GM18907 (cell line): ENCODE measurements at regions not wholly inside any gene's neighbourhood (a gene's known extent, or its start where the extent isn't known, plus 50 kb on each side); places are given as distances from the start of the nearest gene placed in this dataset.
"Not testable (repeated sequence)": the region's sequence is repeated elsewhere in the genome, so short reads cannot be mapped to it uniquely, and the experiment has no call there.

Source experiments
- ATAC-seq: cut with Tn5 transposase; IDR thresholded peaks from one replicate; pipeline ENCODE4 v1.9.1; 2021; ENCODE audit warnings: mild to moderate bottlenecking, moderate library complexity; ENCODE audit not compliant: unreplicated experiment

DNA sequence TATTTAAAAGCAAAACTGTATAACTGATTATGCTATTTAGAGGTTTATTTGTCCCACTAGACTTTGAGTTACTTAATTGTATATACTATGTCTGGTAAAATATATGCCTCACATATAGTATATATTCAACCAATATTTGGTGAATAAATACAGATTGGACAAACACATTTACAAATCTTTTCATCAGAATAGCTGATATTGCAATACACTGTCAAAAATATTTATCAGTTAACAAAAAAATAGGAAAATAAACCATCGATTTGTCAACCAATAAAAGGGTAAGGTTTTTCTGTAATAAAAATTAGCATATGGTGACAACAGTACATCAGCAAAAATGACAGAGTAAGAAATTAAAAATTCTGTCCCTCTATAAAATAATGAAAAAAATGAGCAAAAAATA, 889.9 kb upstream of the INTU start:
- ATAC-seq, result no peak

GRCh38 chr4:126748736-126749135, 884.0 kb upstream of the INTU start:
- ATAC-seq, result no peak

DNA sequence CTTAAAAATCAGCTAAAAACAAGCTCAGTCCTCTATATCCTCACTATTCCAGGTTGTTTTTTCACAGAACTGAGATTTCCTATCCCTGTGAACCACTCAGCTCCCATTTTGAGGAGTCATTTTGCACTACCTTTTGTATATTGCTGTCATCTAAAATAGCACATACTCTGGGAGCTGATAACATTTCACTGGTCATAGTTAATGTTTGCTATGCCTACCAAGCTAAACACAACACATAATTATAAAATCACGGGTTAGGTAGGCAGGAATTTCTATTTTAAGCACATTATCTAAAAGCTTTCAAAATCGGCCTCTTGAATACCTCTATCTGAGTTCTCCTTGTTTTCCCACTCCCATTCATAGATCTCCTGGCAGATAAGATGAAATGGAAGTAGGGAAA, 882.0 kb upstream of the INTU start:
- ATAC-seq, result no peak

DNA sequence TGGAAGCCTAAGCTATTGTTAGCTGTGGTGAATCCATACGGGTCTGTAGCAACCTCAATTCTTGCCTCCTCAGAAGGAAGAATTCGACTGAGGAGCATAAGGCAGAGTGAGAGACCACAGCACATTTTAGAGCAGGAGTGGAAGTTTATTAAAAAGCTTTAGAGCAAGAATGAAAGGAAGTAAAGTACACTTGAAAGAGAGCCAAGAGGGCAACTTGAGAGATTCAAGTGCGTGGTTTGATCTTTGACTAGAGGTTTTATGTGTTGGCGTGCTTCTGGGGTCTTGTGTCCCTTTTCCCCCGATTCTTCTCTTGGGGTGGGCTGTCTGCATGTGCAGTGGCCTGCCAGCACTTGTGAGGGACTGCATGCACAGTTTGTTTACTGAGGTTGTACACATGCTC, 880.6 kb upstream of the INTU start:
- ATAC-seq, result no peak

- ATAC-seq, result no peak
Measured at GRCh38 chr4:126752702-126753101, 880.1 kb upstream of the INTU start.

DNA sequence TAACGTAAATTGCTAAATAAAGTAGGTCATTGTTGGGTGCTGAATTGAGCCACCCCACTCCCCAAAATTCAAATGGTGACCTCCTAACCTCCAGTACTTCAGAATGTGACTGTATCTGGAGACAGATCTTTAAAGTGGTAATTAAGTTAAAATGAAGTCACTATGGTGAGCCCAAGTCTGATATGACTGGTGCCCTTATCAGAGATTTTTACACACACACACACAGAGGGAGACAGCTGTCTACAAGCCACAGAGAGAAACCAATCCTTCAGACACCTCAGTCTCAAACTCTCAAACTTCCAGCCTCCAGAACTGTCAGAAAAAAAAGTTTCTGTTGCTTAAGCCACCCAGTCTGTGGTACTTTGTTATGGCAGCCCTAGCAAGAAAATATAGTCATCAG, 879.2 kb upstream of the INTU start:
- no peak for ATAC-seq

DNA sequence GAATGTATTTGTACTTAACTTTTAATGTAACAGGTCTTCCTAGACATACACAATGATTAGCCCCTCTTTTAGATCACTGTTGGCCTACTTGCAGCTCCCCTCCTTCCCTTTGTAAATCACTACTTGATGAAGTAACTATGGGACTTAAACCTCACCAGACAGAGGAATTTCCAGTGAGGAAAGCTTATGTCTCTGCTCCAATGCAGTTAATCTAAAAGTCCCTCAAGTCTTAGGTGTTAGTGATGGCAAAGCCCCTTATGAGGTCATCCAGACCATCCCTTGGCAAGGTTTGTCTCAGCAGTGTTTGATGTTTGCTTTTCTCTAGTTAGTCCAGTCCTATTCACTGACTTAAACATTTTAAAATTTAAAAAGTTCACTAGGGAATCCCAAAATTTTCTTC, 877.3 kb upstream of the INTU start:
- no peak for ATAC-seq

DNA sequence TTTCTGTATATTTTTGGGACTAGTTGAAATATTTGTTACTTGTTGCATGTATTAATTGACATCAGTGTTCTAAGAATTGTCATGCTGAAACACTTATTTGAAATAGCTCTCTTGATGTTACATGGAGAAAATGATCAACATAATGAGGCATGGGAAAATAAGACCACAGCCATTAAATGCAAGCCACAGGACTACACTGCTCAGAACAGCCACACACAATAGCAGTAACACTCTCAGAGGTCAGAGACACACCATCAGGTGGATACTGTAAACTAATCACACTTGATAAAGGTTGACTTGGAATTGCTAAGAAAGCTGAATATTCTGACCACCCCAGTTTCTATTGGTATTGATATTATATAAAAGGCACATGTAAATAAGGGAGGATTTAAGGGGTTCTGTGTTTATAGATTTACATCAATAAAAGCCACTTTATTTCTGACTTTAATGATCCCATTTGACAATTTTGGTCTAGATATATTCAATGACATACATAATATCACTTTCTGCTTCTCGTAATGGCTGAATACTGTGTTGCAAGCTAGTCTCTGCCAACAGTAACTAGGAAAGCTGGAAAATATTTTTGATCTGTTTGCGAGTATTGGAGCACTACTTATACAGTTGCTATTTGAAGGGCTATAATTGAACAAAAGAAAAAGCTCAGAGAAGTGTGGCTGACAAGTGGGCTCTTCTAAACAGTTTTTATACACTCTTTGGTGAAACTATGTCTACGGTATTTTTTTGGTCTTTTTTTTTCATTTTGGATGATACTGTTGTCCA, 876.5 kb upstream of the INTU start:
- no peak for ATAC-seq

GRCh38 chr4:126757219-126757618, 875.5 kb upstream of the INTU start:
- ATAC-seq, result no peak

DNA sequence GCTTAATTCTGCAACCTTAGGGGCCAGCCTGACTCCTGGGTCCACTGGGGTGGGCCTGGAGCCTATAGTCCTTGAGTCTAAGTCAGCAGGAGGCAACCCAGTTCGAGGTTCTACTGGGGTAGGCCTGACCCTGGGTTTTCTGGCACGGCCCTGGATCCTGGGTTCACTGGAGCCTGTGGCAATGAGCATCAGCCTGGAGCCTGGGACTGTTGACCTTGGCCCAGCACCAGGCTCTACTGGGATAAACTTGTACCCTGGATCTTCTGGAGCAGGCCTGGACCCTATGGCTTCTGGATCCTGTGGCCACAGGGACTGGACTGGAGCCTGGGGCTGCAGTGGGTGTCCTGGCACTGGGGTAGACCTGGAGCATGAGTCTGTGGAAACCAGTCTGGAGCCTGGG, 874.3 kb upstream of the INTU start:
- ATAC-seq, result no peak

GRCh38 chr4:126761947-126762662, 870.7 kb upstream of the INTU start:
- ATAC-seq, result no peak

- ATAC-seq, result no peak
Measured at GRCh38 chr4:126762663-126763247, 870.0 kb upstream of the INTU start.

DNA sequence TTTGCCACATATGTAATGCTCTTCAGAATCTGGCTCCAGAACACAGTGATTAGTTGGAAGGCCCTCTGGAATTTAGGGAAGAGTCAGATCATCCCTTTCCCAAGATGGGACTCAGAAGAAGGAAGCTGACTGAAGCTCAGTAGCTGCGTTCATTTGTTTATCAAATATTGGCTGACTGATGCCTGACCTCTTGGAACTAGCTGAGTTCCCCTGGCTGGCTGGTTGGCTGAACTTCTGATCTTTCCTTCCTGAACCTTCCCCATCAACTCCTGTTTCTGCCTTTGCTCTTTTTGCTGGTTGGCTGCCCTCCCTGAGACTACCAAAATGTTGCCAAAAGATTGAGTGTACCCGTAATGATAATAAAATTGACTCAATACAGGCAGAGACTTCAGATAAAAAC, 866.5 kb upstream of the INTU start:
- no peak for ATAC-seq

- ATAC-seq, result no peak
Measured at GRCh38 chr4:126768338-126768737, 864.4 kb upstream of the INTU start.

GRCh38 chr4:126770811-126771553, 861.8 kb upstream of the INTU start:
- not testable (repeated sequence) for ATAC-seq

DNA sequence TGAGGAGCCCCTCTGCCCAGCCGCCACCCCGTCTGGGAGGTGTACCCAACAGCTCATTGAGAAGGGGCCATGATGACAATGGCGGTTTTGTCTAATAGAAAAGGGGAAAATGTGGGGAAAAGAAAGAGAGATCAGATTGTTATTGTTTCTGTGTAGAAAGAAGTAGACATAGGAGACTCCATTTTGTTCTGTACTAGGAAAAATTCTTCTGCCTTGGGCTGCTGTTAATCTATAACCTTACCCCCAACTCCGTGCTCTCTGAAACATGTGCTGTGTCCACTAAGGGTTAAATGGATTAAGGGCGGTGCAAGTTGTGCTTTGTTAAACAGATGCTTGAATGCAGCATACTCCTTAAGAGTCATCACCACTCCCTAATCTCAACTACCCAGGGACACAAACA, 861.1 kb upstream of the INTU start:
- ATAC-seq, result not testable (repeated sequence)

- ATAC-seq, result no peak
Measured at GRCh38 chr4:126772662-126773061, 860.1 kb upstream of the INTU start.

DNA sequence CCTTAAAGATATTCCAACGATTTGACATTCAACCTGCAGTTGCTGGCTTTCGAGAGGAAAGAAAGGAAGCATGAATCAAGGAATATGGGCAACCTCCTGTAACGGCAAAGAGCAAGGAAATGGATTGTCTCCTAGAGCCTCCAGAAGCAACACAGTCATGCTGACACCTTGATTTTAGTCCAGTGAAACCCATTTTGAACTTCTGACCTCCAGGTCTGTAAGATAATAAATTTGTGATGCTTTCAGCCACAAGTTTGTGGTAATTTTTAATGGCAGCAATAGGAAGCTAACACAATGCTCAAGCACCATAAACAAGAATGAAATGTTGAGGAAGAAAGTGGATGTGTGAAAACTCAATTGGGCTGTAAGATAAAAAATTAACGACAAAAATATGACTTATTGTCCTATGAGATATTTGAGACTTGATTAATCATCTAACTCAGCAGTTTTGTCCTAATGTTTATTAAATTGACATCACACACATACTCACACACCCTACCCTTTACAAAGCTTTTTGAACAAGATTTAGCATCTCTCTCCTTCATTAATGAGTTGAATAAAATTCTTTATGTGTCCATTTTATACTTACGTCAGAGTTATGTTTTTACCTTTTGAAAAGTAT, 857.2 kb upstream of the INTU start:
- no peak for ATAC-seq

GRCh38 chr4:126776361-126776760, 856.4 kb upstream of the INTU start:
- no peak for ATAC-seq

DNA sequence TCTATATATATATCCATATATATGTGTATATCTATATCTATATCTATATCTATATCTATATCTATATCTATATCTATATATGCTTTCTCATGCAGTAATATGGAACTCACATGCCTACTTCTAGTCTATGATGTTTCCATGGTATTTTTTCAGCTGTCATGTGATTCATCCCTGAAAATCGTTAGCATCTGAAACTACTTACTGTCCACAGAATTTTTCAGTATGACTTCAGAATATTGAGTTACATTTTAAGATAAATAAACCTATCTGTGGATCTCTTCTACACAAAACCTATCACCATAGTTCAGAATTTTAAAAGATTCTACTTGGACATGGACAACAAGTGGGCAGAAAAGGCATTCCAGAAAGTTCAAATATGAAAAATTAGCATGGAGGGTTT, 855.1 kb upstream of the INTU start:
- no peak for ATAC-seq

DNA sequence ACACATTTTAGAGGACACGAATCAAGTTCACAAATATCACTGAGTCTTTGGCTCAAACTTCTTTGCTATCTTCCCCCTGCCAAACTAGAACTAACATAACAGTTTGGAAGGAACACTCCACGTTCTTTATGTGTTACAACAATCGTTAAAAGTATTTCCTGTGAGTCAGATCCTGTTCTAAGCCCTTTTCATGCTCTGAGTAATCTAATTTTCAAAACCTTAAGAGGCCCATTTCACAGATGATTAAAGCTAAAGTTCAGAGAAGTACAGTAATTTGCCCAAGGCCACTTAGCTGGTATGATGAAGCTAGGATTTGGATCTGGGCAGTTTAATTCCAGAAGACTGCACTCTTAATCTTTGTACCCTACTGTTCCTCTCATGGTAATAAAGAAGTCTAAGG, 854.4 kb upstream of the INTU start:
- ATAC-seq, result no peak
